Esophagus muscularis mucosa (tissue), 3 donors: ENCODE measurements at regions not wholly inside any gene's neighbourhood (a gene's known extent, or its start where the extent isn't known, plus 50 kb on each side); places are given as distances from the start of the nearest gene placed in this dataset.

ENCODE experiments used
- CTCF ChIP-seq, 3 experiments: fragments of 200-600 bp in 2 of 3; fragments of 450-650 bp in 1 of 3; sonication (generic) in 2 of 3; IDR thresholded peaks; one replicate each; pipeline ENCODE4 v1.5.1; 2017 to 2019; ENCODE audit warnings: antibody characterized with exemption in 3 of 3, mild to moderate bottlenecking in 2 of 3, moderate library complexity in 1 of 3
- POLR2A ChIP-seq: fragments of 450-650 bp; IDR thresholded peaks from one replicate; pipeline ENCODE4 v1.6.1; 2017; ENCODE audit warnings: antibody characterized with exemption, moderate library complexity, mild to moderate bottlenecking, low read depth

DNA sequence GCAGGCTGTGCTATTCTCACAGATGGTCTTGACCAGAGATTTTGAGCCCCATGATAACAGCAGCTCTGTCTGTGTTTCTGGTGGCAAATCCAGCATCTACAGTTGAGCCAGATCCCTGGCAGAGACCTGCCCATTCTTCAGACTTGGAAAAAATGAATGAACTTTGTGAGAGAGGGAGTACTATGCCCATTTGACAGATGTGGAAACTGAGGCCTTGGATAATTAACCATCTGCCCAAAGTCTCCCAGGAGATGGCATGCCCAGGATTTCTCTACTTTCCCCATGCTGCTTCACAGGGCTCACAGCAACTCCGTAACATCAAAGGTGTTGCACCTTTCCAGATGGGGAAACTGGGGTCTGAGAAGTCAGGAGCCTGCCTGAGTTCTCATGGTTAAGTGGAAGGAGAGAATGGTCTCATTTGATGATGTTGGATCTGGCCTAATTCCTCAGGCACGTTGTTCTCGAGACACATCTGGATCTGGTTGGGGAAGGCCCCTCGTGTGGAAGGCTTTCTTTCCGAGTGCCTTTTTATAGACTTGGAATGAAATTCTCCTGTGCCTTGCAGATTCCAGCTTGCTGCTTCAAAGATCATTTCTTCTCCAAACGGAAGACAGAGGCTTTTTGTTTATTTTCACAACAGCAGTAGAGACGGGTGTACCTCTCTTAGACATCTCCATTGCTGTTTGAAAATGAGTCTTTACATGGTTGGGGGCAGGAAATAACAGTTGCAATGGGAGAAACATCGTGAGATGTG is 73.3 kb upstream of the STX18 start:
- no peak for TF ChIP-seq CTCF (IDR thresholded peaks at IDR 0.05)
- TF ChIP-seq POLR2A, result no peak
